Activated CD4-positive, alpha-beta T cell treated with anti-CD3 and anti-CD28 coated beads, Interleukin-2, amount 50 U/mL, for 24 hours (primary cell): ENCODE measurements at regions not wholly inside any gene's neighbourhood (a gene's known extent, or its start where the extent isn't known, plus 50 kb on each side); places are given as distances from the start of the nearest gene placed in this dataset.

Source experiments
- DNase-seq, 2 donors: peaks; one replicate each; pipeline ENCODE4 v3.0.0-alpha.2; 2020; ENCODE audit warnings: low read depth in 1 of 2, low spot score in 1 of 2

DNA sequence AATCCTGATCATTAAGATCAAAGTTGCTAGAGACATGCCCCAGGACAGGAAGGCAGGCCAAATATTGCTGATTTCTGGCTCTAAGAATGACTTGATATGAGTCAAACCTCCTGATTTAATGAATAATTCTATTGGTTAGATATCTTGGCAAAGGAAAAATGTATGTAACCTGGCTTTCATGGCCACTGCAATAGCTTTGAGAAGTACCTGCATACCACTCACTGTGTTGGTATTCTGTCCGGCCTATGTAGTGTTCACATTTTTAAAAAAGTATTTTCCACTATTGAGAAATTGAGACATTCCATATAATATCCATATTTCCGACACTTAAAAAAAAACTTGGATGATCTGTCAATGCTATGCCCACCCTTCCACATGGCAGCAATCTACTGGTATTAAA is 283.1 kb upstream of the SOX5 start:
- no peak for DNase-seq

DNA sequence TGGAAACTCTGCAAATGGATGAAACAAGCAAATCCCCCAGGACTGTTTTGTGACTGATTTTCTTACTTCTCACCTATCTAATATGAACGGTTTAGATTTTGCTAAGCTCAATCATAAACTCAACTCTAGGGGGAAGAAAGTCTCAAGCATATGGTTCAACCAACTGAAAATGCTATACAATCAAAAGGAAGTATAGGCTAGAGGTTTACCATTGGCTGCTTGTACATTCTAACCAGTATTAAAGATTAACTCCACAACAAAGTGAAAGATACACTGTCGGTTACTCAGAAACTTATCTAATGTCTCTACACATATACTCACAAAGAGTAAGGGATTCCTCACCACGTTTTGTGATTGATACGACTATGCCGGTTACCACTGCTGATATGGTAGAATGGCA is 281.8 kb upstream of the SOX5 start:
- no peak for DNase-seq

DNA sequence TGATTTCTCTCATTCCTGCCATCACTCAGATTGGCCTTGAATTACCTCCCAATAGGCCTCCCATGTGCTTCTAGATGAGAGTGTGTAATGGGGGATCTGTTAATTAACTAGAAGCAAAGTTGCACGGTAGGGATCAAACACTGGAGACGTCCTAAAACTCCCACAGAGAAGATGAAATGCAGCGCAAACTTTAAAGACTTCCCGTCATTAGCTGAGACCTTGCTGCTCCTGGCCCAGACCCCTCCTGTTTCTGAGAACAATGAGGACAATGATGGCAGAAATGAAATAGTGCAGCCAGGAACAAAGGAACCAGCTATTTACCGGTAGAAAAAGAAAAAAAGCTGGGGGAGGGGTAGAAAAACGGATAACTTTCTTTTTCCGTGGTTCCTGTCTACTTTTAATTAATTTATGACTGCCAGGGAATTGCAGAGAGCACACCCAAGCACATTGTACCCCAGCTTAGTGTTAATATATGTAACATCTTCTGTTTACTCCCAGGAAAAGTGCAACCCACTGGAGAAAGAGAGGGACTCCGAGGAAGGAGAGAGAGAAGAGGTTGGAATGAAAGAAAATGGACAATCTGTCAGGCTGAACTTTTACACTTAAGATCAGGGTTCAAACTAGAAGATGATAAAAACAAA is 280.7 kb upstream of the SOX5 start:
- DNase-seq = no peak

DNA sequence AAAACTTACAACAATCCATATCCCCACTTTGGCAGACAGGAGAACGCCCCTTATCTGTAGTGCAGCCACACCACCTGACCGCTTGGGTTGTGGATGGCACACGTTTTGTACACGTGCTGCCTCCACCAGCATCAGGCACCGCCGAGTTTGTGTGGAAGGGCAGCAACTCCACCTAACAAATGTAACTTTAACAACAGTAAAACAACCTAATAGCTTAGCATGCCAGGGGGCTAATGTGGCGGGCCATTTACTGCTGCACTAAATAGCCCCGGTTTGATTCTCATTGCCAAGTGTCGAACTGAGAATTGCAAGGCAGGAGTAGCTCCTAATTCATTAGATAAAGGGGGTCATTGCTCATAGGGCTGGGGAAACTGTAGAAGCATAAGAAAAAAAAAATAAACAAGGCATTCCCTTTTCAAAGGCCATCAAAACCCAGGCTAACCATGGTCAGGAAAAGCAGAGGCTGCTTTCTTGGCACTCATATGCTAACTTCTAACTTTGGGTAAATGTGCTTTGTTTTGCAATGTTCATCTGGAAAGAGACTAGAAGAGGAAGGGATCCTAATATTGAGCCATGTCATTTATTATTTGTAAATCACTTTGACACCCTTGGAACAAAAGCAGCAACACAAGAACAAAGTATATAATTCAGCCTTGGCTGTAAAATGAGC is 279.7 kb upstream of the SOX5 start:
- no peak for DNase-seq

DNA sequence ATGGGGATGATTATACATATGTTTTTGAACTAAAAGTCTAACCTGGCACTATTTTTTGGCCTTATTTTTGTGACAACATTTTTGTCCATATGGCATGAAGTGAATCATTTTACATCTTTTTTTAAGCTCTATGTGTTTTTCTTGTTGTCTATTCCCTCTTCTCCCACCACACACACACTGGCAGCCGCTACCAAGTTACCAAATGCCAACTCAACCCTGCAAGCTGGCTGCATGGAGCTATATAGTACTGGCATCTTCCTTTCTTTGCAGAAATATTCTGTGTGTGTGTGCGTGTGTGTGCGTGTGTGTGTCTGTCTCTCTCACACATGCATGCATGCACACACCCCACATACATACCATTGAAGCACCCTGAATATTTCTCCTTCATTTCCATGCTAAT is 278.9 kb upstream of the SOX5 start:
- DNase-seq = no peak

DNA sequence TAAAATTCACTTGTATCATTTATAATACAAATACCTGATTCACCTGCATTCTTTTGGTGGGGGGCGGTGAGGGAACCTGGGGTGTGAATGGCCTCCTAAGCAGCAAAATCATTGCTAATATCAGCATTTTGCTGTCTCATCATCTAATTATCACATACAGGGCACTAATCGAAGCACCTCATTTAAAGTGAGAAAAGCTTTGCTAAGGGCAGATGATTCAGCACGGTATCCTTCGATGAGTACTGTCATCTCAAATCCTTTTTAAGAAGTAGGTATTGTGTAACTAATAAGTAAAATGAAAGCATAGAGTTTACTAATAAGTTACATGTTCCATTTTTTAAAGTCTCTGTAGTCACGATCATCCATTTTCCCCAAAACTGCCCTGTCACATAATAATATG is 278.1 kb upstream of the SOX5 start:
- DNase-seq = no peak

DNA sequence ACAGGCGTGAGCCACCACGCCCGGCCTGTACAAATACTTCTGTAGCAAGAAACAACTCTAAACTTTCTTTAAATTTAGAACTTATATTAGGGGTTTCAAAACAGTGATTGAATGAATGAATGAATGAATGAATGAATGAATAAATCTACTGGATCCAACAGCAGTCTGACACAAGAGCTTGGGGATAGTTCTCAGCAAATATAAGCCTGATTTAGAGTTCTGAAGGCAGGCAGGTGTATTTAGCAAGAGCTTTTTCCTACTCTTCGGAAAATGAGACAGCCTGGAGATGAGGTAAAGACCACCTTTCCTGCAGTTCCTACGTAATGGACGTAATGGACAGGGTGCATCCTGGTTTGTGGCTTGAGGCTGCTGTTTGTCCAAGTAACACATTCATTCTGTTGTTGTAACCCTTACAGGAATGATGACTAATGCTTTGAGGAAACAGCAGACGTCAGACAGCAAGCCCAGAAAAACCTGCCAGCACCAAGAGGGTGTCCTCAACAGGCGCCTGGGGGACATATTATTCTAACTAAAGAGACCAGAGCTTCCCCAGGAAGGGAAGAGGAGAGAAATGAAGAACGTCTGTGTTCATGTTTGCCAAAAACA is 277.4 kb upstream of the SOX5 start:
- DNase-seq = no peak

DNA sequence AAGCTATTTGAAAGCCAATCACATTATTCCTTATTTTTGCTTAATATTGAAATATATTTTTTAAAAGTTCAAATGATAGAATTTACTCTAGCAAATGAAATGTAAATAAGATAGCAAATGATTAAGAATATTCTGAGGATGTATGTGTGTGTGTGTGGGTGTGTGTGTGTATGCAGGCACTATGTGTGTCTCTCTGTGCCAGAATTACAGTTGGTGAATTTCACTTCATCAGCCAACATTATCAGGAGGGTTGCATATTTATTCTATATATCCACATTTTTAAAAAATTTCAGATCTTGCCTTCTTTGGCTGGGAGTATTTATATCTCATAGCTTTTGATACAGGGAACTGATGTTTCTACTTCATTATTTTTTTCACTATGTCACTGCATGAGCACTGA is 274.9 kb upstream of the SOX5 start:
- no peak for DNase-seq

DNA sequence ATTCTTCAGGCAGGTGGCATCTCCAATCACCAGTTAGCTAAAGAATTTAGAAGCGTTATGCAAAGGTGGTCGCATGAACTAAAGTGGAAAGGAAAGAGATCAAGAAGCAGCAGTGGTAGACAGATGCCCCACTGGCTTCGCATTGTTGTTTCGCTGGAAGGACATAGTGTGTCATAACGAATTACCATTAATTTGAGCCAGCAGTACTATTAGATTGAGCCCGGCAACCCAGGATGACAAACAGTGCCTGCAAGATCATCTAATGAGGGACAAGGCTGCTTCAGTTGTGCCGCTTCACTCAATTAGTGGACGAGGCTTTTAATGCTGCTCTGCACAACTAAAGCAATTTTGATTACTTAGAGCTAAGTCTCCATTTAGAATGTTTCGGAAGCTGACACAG is 274.5 kb upstream of the SOX5 start:
- DNase-seq = no peak

DNA sequence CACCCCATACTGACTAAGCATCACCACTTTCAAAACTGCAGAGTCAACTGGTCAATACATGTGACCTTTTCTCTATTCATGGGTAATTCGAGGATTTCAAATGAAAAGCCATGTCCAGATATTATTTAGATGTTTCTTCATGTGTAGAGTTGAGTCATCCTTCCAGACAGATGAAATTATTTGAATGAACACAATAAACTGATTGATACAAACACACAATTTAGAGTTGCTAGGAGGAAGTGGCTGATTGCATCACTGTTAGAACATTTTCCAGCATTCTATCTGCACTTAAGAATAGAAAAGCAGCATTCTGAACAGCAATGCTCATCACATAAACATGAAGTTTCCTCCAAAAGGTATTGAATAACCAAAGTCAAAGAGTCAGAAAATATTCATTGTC is 273.5 kb upstream of the SOX5 start:
- DNase-seq = no peak

DNA sequence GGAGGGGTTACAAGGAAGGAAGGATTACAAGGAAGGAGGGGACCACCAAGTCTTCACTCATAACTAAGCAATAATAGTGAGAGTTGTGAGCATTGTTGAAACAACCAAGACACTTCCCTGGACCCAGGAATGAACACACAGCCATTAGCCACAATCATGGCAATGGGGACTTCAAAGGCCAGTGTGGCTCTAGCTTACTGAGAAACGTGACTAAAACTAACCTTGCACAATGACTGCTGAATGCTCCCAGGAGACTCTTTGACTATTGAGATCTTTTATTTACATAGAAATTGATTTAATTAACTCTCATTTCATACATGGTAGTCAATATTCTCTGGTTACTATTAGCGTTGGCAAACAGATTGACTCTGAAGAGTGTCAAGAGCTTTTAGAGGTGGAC is 263.0 kb upstream of the SOX5 start:
- DNase-seq = no peak

DNA sequence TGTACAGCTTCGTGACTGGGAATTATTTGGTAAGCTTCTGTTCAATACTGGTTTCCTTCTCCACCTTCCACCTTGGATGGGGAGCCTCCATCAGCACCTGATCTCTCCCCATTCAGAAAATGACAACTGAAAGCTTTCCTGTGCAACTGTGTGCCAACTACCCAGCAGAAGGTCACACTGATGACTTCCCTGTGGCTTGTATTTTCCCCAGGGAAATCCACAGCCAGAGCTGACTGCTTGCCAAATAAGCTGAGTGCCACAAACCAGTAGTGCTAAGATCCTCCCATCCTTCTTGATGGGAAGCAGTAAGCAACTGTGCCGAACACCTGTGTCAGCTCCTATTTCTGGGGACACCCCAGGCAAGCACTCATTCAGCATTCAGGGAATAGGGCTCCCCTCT is 257.2 kb upstream of the SOX5 start:
- DNase-seq = no peak

DNA sequence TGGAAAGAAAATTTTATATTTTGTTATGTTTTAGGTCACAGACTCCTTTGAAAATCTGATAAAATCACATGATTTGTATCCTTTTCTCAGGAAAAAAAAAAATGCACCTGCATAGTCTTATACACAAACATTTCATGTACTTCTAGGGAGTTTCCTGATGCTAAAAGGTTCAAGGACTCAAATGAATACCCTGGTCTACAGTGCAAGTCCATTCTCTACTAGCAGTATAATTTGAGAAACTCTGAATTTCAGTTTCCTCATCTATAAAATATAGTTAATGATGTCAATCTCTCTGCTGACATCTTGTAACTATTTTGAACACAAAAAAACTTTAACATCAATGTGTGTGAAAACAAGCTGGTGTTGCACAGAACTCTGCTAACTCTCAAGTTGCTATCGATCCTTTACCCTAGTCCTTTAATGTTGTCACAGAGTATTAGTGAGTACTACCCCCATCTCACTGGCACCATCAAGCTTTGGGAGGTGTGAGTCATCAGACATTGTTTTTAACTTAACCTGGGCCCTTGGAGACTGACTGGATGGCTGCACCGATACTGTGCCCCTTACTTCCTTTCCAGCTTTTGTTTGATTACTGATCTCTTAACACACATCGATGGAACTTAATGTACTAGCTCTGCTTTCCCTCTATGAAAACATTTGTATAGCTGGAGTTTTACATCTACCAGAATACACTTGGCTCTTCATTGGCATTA is 251.9 kb upstream of the SOX5 start:
- DNase-seq = no peak

DNA sequence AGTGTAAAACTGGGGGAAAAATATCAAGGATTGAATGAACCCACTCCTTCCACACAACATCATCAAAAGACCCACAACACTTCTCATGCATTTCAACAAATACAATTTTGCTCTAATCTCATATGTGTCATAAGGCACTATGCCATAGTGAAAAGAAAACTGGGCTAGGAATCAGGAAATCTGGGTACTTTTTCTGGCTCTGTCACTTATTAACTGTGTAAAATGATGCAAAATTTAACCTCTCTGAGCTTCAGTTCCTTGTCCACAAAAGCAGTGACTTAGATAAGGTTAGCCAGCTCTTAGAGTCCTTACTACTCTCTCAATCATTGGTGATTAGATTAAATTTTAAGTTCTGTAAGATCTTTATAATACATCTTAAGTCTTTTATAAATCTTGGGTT is 250.5 kb upstream of the SOX5 start:
- DNase-seq = no peak

DNA sequence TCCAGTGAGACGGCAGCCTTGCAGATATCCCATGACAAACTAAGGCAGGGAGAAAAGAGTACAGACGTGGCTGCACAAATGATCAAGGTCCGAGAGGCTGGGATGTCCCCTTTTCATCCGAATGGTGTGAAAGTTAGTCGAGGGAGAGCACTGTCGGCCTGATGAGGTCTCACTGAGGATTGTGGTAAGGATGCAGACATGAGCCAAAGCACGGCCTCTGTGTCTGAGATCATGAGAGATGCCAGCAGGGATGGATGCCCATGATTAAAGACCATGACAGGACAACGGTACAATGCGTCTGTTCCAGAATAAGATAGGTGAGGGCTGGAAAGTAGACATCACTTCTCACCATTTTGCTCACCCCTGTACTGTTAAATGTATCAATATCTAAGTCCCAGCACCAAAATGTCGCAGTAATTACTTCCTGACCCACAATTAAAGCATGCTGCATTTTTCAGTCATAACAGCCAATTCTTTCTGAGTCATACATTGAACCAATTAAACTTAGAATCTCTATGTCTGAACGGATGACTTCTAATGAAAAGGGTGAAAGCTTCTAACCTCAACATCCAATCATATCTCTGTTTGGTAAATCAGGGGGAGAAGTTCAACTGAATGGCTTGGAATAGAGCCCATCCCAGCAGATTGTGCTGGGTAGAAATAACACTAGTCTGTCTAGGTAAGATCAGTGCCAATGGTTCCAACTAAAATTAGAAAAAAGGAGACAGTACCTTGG is 249.6 kb upstream of the SOX5 start:
- no peak for DNase-seq

DNA sequence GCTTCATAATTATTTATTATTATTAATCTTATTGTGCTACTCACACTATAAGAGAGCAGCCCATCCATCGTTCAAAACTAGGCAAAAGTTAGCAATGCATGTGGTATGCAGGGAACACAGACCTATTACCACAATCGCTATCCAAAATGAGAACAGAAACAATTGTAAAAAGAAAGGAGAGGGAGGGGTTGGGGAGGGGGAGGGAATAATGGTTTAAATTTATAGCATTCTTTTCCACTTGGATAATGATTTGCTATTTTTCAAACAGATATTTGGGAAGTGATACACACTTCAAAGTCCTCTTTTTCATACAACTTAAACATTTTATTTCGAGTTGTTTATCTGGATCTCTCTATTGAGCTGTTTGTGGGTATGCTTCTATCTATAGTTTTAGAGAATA is 248.6 kb upstream of the SOX5 start:
- DNase-seq = no peak

DNA sequence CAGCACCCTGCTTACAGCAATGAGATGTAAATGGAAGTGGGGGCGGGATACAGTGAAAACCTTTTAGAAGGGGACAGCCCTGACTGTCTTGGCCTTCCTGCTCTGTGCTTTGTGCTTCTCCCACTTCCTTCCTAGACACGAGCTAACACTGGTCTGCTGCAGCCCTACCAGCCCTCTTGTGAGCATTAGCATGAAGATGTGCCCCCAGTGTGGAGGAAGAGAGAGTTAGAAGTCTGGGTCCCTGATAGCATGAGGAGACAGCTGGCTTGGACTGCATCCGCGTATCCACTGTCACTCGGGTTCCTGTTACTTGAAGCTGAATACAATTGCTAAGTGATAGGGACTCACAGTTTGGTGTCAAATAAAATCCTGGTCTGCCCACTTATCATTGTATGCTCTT is 248.1 kb upstream of the SOX5 start:
- DNase-seq = no peak

DNA sequence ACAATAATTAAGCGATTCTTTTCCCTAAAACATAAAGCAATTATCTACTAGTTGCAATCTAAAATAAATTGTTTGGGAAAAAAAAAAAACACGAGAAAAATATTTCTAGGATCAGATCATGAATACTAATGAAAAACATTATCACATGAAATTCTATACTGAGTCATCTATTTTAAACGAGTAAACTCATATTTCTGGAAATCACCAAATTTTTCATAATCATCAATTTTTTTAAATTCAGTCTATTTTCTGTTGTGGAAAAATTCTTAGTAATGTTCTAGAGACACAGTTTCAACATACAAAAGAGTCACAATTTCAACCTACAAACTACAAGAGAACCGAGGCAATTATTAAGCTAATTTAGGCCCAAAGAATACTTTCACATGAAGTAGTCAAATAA is 245.6 kb upstream of the SOX5 start:
- no peak for DNase-seq

DNA sequence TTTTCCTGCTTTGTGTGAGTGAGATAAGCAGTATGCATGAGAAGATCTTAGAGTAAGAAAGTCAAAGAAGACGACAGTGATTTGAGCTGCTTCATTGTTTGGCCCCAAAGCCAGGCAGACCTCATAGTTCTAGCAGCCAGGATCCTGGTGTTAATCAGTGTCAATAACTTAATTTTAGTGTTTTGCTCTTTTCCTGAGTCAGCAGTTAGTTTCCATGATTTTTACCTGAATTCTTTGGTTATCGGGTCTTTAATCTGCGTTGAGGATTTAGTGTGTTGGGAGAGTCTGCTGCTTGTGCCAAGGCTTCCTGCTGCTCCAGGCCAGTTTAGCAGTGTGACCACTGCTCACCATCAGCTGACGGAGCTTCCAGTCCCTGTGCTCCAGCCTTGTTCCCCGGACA is 241.6 kb upstream of the SOX5 start:
- DNase-seq = no peak

DNA sequence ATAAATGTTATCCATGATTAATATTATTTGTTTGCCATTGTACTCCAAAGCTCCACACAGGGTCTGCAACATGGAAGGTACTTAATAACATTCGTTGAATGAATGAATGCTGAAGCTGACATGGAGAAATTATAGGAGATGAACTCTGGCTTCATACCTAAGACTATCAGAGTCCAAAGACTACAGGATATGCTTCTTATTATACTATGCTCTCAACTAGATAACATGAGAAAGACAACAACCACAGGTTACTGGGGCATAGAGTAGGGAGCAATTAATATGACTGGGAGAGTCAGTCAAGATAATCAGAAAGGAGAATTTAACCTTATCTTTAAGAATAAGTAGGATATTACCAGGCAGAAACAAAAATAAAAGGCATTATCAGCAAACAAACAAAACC is 236.3 kb upstream of the SOX5 start:
- DNase-seq = no peak

DNA sequence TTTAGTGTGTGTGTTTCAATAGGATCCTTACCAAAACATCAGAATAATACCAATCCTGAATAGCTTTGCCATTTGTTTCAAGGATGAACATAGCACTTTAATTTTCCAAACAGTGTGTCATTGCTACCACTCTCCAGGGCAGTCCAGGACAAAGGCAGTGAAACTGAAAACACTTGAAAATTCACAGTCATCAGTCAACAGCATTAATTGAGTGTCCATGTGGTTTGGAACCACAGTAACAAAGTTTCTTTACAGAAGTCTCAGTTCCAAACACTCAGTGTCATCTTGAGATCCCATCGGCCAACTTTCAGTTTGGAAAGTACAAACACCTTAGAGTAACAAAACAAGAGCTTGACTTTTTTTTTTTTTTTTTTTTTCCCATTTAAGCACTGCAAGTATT is 228.4 kb upstream of the SOX5 start:
- DNase-seq = no peak

DNA sequence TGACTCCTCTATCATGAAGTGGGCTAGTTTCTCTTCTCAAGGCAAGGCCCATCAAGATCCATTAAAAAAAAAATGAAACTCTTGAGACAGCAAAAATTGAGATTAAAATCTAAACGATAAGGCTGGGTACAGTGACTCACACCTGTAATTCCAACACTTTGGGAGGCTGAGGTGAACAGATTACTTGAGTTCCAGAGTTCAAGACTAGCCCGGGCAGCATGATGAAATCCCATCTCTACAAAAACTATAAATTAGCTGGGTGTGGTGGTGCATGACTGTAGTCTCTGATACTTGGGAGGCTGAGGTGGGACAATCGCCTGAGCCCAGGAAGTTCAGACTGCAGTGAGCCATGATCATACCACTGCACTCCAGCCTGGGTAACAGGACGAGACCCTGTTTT is 226.5 kb upstream of the SOX5 start:
- DNase-seq = no peak
